ENCODE measurements at regions not wholly inside any gene's neighbourhood (a gene's known extent, or its start where the extent isn't known, plus 50 kb on each side); places are given as distances from the start of the nearest gene placed in this dataset.

DNA sequence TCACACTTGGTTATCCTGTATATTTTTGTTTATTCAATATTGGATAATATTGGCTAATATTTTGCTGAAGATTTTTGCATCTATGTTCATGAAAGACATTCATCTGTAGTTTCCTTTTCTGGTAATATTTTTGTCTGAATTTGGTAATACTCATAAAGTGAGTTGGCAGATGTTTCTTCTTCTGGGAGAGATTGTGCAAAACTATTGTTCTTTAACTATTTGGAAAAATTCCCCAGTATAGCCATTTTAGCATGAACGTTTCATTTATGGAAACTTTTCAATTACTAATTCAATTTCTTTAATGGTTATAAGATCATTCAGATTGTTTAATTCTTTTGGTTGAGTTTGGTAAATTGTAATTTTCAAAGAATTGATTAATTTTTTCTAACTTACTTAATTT, 560.8 kb upstream of the FZD8 start:
- Histone ChIP-seq H3K9me3 (no peaks in the 10 kb centered on the region), H3K27me3 (no peaks in the 10 kb centered on the region), H3K4me1 (no peaks in the 10 kb centered on the region), H3K4me3 (no peak overlapping the region), H3K36me3 (no peaks in the 10 kb centered on the region), H3K27ac (no peak overlapping the region)
- no peak for DNase-seq
- intact Hi-C loops (cut with DNase I): no loop called here
- no peak for TF ChIP-seq CTCF (IDR thresholded peaks at IDR 0.05)
- TF ChIP-seq POLR2A (IDR thresholded peaks at IDR 0.05): no peak
- 15 to 22% methylated on average over 1 of the region's 1 CpG for WGBS, 2 donors

- H3K4me3 ChIP-seq: no peak overlapping the region
Observed at GRCh38 chr10:36200577-36200976, 558.5 kb upstream of the FZD8 start.

DNA sequence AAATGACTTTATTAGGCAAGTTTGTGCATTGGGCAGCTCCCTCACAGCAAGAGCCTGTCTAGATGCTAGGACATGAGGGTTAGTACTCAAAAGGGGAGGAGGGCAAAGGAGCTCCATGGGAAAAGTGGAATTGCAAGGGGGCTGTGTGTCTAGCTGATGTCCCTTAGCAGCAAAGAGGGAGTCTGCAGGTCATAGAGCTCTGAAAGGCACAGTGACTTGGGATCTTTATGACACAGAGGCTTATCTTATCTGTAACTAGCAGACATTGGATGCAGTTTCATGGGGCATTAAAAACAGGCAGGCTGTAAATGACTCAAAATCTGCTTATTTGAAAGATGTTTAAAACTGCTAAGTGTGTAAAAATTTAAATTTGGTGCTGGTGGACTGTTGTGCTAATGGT, 556.2 kb upstream of the FZD8 start:
- Histone ChIP-seq H3K27ac (no peak overlapping the region), H3K9me3 (no peaks in the 10 kb centered on the region), H3K36me3 (no peaks in the 10 kb centered on the region), H3K4me1 (no peaks in the 10 kb centered on the region), H3K27me3 (no peaks in the 10 kb centered on the region), H3K4me3 (no peak overlapping the region)
- no peak for DNase-seq
- intact Hi-C loops (cut with DNase I): no loop called here
- TF ChIP-seq CTCF (IDR thresholded peaks at IDR 0.05) (no peak), POLR2A (IDR thresholded peaks at IDR 0.05) (no peak)

More at GRCh38 chr10:36200577-36200976, 558.5 kb upstream of the FZD8 start:
- TF ChIP-seq CTCF (IDR thresholded peaks at IDR 0.05) (no peak), POLR2A (IDR thresholded peaks at IDR 0.05) (no peak)
- no peaks in the 10 kb centered on the region for H3K4me1 ChIP-seq
- no peak overlapping the region for H3K27ac ChIP-seq
- no peaks in the 10 kb centered on the region for H3K36me3 ChIP-seq
- WGBS, 2 donors: 73 to 80% methylated on average over 5 of the region's 5 CpGs
- intact Hi-C loops (cut with DNase I): no loop called here
- no peak for DNase-seq
- H3K27me3 ChIP-seq: no peaks in the 10 kb centered on the region
- H3K9me3 ChIP-seq: no peaks in the 10 kb centered on the region

DNA sequence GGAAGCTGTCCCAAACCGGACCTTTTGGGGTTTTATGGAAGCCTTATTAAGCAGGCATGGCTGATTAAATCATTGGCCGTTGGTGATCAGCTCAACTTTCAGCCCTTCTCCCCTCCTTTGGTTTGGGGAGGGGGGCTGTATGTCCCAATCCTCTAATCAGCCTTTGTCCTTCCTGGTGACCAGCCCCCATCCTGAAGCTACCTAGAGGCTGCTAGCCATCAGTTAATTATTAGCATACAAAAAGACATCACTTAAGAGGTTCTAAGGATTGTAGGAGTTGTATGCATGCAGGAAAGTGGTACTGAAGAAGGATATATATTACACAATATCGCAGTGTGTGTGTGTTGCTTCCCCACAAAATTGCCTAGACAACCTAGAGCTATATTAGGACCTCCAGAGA, 553.3 kb upstream of the FZD8 start:
- 87 to 89% methylated on average over 2 to 3 of the region's 3 CpGs for WGBS, 2 donors
- no peak overlapping the region for H3K27ac ChIP-seq
- intact Hi-C loops (cut with DNase I): no loop called here
- no peaks in the 10 kb centered on the region for H3K4me1 ChIP-seq
- peaks cover 0 to 23% (median 20%) of the 10 kb centered on the region in 3 donors for H3K9me3 ChIP-seq
- no peaks in the 10 kb centered on the region for H3K36me3 ChIP-seq
- no peak overlapping the region for H3K4me3 ChIP-seq
- H3K27me3 ChIP-seq: no peaks in the 10 kb centered on the region
- no peak for DNase-seq
- TF ChIP-seq POLR2A (IDR thresholded peaks at IDR 0.05) (no peak), CTCF (IDR thresholded peaks at IDR 0.05) (no peak)

DNA sequence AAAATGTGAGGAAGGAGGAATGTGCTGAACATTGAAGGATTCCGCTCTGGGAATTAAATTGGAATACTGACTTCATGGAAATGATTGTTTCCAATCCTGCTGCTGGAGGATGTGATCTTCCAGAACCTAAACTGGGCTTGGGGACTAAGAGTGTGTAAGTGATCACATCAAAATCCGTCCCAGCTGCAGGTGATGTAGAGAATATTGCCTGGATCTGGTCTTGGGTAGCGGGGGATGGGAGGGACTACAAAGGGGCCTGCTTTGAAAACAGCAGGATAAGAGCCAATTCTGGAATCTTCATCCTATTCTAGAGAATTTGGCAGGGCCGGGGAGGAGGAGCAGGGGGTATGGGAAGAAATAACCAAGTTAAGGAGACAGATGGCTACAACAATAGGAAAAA, 552.2 kb upstream of the FZD8 start:
- Histone ChIP-seq H3K27me3 (no peaks in the 10 kb centered on the region), H3K27ac (no peak overlapping the region), H3K4me3 (no peak overlapping the region), H3K4me1 (no peaks in the 10 kb centered on the region), H3K9me3 (peaks cover 0 to 24% (median 20%) of the 10 kb centered on the region in 3 donors), H3K36me3 (no peaks in the 10 kb centered on the region)
- no peak for DNase-seq
- TF ChIP-seq POLR2A (IDR thresholded peaks at IDR 0.05): no peak
- 76 to 83% methylated on average over 4 of the region's 4 CpGs for WGBS, 2 donors
- intact Hi-C loops (cut with DNase I): no loop called here

GRCh38 chr10:36191009-36191408, 548.9 kb upstream of the FZD8 start:
- TF ChIP-seq POLR2A (IDR thresholded peaks at IDR 0.05) (no peak), CTCF (IDR thresholded peaks at IDR 0.05) (no peak)
- DNase-seq: no peak
- Histone ChIP-seq H3K4me3 (no peak overlapping the region), H3K27me3 (no peaks in the 10 kb centered on the region), H3K9me3 (peaks cover 0 to 24% (median 20%) of the 10 kb centered on the region in 3 donors), H3K4me1 (peaks cover 0 to 10% (median 0%) of the 10 kb centered on the region in 3 donors), H3K27ac (no peak overlapping the region), H3K36me3 (no peaks in the 10 kb centered on the region)
- WGBS, 2 donors: 47 to 55% methylated on average over 1 of the region's 1 CpG
- intact Hi-C loops (cut with DNase I): no loop called here
